ENCODE measurements at regions not wholly inside any gene's neighbourhood (a gene's known extent, or its start where the extent isn't known, plus 50 kb on each side); places are given as distances from the start of the nearest gene placed in this dataset.
"Not testable (repeated sequence)": the region's sequence is repeated elsewhere in the genome, so short reads cannot be mapped to it uniquely, and the experiment has no call there.

DNA sequence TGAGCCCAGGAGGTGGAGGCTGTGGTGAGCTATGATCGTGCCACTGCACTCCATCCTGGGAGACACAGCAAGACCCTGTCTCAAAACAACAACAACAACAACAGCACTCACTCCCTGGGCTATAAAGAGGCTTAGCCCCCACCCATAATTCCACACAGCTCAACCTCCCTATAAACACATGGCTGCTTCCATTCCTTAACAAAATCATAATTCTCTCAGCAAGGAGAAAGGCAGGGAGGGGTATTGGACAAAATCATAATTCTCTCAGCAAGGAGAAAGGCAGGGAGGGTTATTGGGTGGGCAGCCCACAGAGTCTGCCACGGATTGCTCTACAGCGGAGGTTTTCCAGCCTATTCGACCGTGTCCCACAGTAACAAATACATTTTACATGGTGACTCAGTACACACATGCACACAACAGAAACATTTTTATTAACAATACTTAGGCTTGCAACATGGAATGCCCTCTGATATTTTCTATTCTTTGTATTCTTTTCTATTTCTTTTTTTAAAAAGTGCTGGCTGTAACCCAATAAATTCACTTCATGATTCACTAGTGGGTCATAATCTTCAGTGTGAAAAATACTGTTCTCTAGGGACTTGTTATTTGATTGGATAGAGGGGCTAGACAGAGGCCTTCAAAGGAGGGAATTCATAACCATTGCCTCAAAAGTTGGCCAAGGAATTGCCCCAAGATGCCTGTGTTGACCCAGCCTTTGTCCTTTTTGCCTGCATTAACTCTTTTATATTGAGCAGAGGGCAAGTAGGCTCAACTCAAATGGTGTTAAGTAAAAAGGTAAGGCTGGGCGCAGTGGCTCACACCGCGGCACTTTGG is 50.6 kb upstream of the ZMYND8 start:
- DNase-seq = no peak

GRCh38 chr20:47411161-47411560 is 54.7 kb upstream of the ZMYND8 start:
- DNase-seq = no peak

DNA sequence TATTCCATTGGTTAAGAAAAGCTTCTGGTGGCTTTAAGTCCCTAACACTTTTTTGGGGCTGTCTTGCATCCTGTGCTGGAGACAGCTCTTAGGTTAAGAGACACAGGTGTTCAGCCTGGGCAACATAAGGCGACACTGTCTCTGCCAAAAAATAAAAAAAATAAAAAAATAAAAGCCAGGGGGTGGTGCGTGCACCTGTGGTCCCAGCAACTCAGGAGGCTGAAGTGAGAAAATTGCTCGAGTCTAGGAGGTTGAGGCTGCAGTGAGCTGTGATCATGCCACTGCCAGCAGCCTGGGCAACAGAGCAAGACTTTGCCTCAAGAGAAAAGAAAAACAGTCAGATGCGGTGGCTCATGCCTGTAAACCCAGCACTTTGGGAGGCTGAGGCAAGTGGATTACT is 55.6 kb upstream of the ZMYND8 start:
- no peak for DNase-seq

GRCh38 chr20:47413189-47413588 is 56.7 kb upstream of the ZMYND8 start:
- DNase-seq = no peak

- no peak for DNase-seq
Measured at GRCh38 chr20:47417245-47418068, 61.0 kb upstream of the ZMYND8 start.

DNA sequence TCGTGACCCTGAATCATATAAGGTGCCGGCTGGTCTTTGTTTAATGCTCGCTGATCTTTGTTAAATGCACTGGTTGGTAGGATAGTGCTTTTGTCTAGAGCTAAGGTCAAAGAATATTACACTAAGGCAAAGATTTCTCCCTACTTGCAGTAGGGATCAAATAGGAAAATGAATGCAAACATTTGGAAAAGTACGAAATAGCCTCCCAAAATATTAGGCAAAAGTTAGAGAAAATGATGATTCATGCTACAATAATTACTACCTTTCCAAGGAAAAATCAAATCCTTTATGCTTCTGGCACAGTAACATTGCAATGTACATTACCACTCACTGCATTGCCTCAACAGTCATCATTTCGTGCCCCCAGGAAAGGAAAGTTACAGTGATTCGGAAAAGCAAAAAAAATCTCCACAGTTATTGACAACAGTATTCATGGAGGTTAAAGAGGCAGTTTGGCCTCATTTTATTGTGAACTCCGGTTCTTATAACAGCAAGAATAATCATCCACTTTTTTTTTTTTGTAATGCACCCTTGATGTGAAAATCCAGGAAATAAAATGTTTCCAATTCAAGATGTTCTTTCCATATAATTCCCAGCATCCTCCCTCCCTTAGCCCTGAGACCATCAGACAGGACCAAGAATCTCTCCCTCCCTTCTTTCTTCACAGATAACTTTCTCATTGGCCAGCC is 61.7 kb upstream of the ZMYND8 start:
- DNase-seq = no peak

DNA sequence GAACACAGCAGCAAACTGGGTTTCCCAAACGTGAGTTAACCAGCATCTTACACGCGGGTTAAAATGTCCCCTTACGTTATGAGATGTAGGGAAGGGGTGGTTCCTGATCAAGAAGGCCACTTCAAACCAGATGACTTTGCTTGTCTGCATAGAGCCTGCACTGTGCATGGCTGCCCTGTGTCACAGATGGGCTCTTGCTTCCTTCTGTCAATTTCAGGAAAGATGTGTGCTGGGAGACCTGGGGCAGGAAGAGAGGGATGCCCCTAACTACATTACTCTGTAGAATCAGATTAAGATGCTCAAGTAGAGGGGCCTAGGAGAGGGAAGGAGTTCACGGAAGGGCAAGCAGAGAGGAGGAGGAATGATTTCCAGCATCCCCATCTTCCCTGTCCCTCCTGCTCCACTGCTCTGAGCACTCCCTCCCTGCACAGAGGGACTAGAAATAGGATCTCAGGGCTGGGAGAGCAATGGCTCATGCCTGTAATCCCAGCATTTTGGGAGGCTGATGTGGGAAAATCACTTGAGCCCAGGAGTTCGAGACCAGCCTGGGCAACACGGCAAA is 63.5 kb upstream of the ZMYND8 start:
- peak; percentile 64 for DNase-seq

DNA sequence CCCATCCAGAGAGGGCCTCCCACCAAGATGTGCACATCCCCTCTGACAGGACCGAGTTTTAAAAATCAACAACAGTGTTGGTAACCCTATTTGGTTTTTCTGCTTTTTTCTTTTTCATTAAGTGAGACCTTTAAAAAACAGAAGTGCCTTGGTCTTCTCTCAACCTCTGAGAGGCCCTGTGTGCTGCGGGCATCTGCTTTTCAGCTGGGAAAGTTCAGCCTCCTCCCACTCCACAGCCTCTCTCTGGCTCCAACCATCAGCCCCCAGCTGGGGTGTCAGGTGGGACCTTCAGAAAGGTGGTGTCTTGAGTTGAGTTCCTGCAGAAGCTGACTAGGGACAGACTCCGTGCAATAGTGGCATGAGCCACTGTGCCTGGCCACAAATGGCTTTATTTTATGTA is 64.6 kb upstream of the ZMYND8 start:
- no peak for DNase-seq

DNA sequence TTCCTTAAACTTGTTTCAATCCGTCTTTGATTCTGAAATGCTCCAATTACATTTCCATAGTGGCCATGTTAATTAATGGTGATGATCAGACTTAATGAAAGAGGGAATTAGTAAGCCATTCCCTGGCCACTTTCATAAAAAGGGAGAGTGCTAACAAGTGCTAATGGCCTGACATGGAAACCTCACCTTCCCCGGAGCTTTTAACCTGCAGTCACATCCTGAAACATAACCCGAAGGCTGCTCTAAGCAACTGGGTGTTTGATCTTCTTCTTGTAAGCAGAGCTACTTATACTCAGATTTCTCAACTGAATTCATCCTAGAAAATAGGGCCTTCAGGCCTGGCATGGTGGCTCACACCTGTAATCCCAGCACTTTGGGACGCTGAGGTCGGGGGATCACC is 67.1 kb upstream of the ZMYND8 start:
- DNase-seq = no peak

- DNase-seq = no peak
Measured at GRCh38 chr20:47427067-47427466, 70.6 kb upstream of the ZMYND8 start.

DNA sequence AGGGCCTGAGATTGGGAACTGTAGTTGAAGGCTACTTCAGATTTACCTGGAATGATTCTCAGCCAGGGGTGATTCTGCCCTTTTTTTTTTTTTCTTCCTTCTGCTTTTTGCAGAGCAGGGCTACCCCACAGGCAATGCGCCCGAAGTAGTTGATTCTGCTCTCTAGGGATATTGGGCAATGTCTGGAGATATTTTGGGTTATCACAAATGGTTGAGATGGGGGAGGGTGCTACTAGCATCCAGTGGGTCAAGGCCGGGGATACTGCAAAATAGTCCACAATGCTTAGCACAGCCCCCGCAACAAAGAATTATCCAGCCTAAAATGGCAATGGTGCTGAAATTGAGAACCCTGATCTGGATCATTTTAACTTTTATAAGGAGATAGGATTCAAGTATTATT is 71.2 kb upstream of the ZMYND8 start:
- DNase-seq = no peak

DNA sequence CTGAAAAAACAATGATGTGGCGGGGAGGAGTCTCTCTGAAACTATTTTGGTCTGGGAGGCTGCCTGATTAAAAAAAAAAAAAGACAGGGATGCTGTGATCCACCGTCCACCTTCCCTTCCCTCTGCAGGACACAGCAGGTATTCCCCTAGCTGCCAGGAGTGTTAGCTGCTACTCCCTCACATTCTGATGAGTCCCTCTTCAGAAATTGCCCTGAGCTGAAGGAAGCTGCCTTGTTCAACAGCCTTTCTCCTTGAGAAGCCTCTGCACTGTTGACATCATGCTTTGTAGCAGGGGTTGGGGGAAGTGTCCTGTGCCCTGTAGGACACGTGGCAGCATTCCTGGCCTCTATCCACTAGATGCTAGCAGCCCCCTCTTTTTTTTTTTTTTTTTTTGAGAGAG is 71.7 kb upstream of the ZMYND8 start:
- DNase-seq = peak; percentile 5

DNA sequence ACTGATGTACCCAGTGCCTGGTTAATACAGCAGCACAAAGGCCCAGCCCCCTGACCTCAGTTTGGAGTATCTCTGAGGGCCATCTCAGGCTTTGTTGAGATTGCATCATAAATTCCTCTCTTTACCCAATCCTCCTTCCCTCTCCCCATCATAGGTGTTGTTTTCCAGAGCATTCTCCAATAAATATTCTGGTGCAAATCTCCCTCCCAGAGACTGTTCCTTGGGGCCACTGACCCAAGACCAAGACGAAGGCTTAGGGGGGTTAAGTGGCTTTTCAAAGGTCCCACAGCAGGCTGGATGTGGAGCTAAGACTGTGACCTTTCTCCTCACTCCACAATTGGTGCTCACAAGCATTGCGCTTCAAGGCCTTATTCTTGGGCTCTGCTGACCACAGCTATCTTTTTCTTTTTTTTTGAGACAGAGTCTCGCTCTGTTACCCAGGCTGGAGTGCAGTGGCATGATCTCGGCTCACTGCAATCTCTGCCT is 72.4 kb upstream of the ZMYND8 start:
- DNase-seq = no peak

- DNase-seq = no peak
Measured at GRCh38 chr20:47429409-47429808, 72.3 kb upstream of the NCOA3 start.

GRCh38 chr20:47430862-47431588 is 70.7 kb upstream of the NCOA3 start:
- DNase-seq = no peak

DNA sequence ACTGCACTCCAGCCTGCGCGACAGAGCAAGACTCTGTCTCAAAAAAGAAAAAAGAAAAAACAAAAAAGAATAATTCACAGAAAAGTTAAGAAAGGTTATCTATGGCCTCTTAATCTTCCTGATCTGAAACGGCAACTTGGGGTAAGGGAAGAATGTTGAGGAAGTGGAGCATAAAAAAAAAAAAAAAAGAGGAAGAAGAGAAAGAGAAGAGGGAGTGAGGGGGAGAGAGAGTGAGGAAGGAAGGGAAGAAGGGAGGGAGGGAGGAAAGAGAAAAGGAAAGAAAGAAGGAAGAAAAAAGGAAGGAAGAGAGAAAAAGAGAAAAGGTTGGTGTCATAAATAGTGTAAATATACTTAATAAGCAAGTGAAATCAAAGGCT is 68.9 kb upstream of the NCOA3 start:
- DNase-seq = no peak

- DNase-seq = not testable (repeated sequence)
Measured at GRCh38 chr20:47434128-47434779, 67.4 kb upstream of the NCOA3 start.

- peak; percentile 19 for DNase-seq
Measured at GRCh38 chr20:47438464-47439381, 63.0 kb upstream of the NCOA3 start.

DNA sequence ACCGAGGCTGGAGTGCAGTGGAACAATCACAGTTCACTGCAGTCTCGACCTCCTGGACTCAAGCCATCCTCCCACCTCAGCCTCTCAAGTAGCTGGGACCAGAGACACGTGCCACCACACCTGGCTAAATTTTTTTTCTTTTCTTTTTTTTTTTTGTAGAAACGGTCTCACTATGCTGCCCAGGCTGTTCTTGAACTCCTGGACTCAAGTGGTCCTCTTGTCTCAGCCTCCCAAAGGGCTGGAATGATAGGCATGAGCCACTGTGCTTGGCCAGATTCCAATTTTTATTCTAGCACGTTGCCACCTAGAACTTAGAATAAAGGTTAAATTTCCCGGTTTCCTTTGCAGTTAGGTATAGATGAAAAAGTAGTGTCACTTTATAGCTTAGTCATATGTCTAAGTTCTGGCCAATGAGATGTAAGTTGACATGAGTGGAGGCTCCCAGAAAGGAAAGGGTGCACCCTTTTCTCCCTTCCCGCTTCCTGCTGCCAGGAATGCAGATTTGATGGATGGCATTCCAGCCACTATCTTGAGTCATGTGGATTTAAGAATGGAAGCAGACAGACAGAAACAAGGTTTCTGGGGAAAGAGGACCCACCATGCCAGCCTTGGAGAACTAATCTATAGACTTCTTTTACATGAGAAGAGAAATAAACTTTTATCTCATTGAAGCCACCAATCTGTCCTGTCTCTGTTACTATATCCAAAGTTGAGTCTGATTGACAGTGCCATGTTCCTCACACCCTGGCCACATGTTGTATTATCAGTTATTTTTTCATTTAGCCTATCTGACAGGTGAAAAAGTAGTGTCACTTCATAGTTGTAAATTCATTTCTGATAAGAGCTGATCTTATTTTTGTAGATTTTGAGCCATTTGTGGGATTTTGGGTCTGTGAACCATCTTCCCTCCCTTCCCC is 60.6 kb upstream of the NCOA3 start:
- no peak for DNase-seq

- DNase-seq = no peak
Measured at GRCh38 chr20:47441774-47442150, 59.9 kb upstream of the NCOA3 start.

All from NCI-H82 (cell line).